ENCODE measurements at regions not wholly inside any gene's neighbourhood (a gene's known extent, or its start where the extent isn't known, plus 50 kb on each side); places are given as distances from the start of the nearest gene placed in this dataset.

- intact Hi-C loops (cut with DNase I; ENCODE audit: low total_unique reads), result no loop called here
- 40 to 52% (median 42%) methylated on average over 5 of the region's 5 CpGs for WGBS, 5 donors
- Histone ChIP-seq H3K4me1 (peaks cover 0 to 11% (median 0%) of the 10 kb centered on the region in 6 donors), H3K4me3 (no peak overlapping the region), H3K27ac (no peak overlapping the region), H3K27me3 (replicated peaks in 1 of 7) (no peaks in the 10 kb centered on the region), H3K9me3 (no peaks in the 10 kb centered on the region), H3K36me3 (no peaks in the 10 kb centered on the region)
- no peak for DNase-seq
- TF ChIP-seq POLR2A (IDR thresholded peaks at IDR 0.05), result no peak
- TF ChIP-seq, protein P1, sequence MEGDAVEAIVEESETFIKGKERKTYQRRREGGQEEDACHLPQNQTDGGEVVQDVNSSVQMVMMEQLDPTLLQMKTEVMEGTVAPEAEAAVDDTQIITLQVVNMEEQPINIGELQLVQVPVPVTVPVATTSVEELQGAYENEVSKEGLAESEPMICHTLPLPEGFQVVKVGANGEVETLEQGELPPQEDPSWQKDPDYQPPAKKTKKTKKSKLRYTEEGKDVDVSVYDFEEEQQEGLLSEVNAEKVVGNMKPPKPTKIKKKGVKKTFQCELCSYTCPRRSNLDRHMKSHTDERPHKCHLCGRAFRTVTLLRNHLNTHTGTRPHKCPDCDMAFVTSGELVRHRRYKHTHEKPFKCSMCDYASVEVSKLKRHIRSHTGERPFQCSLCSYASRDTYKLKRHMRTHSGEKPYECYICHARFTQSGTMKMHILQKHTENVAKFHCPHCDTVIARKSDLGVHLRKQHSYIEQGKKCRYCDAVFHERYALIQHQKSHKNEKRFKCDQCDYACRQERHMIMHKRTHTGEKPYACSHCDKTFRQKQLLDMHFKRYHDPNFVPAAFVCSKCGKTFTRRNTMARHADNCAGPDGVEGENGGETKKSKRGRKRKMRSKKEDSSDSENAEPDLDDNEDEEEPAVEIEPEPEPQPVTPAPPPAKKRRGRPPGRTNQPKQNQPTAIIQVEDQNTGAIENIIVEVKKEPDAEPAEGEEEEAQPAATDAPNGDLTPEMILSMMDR (IDR thresholded peaks at IDR 0.05 in 8 of 11, conservative IDR thresholded peaks at IDR 0.05 in 3 of 11), result no peak
- no peak for TF ChIP-seq POLR2AphosphoS5 (IDR thresholded peaks at IDR 0.05)
Observed at GRCh38 chr11:36724742-36725385, 126.8 kb upstream of the RAG2 start.

- intact Hi-C loops (cut with DNase I; ENCODE audit: low total_unique reads), result no loop called here
- H3K4me1 ChIP-seq, result peaks cover 0 to 11% (median 0%) of the 10 kb centered on the region in 6 donors
- no peaks in the 10 kb centered on the region for H3K9me3 ChIP-seq
- H3K27me3 ChIP-seq (replicated peaks in 1 of 7), result no peaks in the 10 kb centered on the region
- no peak for DNase-seq
- H3K27ac ChIP-seq, result no peak overlapping the region
- no peaks in the 10 kb centered on the region for H3K36me3 ChIP-seq
- WGBS, 5 donors, result 31 to 66% (median 57%) methylated on average over 2 of the region's 2 CpGs
- no peak for TF ChIP-seq POLR2AphosphoS5 (IDR thresholded peaks at IDR 0.05)
- TF ChIP-seq, protein P1 (IDR thresholded peaks at IDR 0.05 in 8 of 11, conservative IDR thresholded peaks at IDR 0.05 in 3 of 11), result no peak
- no peak for TF ChIP-seq POLR2A (IDR thresholded peaks at IDR 0.05)
- H3K4me3 ChIP-seq, result no peak overlapping the region
Observed at GRCh38 chr11:36722421-36722820, 124.4 kb upstream of the RAG2 start.

- Histone ChIP-seq H3K27me3 (replicated peaks in 1 of 7) (no peaks in the 10 kb centered on the region), H3K4me3 (no peak overlapping the region), H3K9me3 (no peaks in the 10 kb centered on the region), H3K4me1 (peaks cover 0 to 6% (median 0%) of the 10 kb centered on the region in 6 donors), H3K27ac (no peak overlapping the region), H3K36me3 (no peaks in the 10 kb centered on the region)
- no peak for DNase-seq
- 72 to 81% (median 76%) methylated on average over 8 of the region's 8 CpGs for WGBS, 5 donors
- TF ChIP-seq, protein P1 (IDR thresholded peaks at IDR 0.05 in 8 of 11, conservative IDR thresholded peaks at IDR 0.05 in 3 of 11), result no peak
- TF ChIP-seq POLR2A (IDR thresholded peaks at IDR 0.05) (no peak), POLR2AphosphoS5 (IDR thresholded peaks at IDR 0.05) (no peak)
- intact Hi-C loops (cut with DNase I; ENCODE audit: low total_unique reads), result no loop called here
Observed at GRCh38 chr11:36719358-36720107, 121.5 kb upstream of the RAG2 start.

DNA sequence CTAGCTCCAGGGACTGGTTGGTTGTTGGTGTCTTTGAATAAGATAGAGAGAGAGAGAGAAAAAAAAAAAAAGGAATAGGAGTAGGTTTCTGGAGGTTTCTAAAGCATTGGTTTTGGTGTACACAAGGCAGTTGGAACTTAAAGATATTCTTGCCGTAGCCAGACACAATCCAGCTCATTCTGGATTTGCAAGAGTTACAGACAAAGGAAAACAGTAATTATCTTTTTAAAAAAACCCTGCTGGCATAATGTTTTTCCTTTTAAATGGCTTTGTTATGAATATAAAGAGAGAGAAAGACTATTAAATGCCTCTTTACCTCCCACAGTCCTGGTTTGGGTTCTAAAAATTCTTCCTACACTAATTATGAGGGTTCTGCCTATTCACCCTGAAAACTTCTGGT lies 120.4 kb upstream of the RAG2 start:
- no peaks in the 10 kb centered on the region for H3K27me3 ChIP-seq (replicated peaks in 1 of 7)
- no peaks in the 10 kb centered on the region for H3K9me3 ChIP-seq
- H3K4me1 ChIP-seq, result peaks cover 0 to 6% (median 0%) of the 10 kb centered on the region in 6 donors
- H3K36me3 ChIP-seq, result no peaks in the 10 kb centered on the region
- TF ChIP-seq, protein P1 (IDR thresholded peaks at IDR 0.05 in 8 of 11, conservative IDR thresholded peaks at IDR 0.05 in 3 of 11), result no peak
- TF ChIP-seq POLR2AphosphoS5 (IDR thresholded peaks at IDR 0.05), result no peak
- no peak for TF ChIP-seq POLR2A (IDR thresholded peaks at IDR 0.05)
- intact Hi-C loops (cut with DNase I; ENCODE audit: low total_unique reads), result no loop called here
- H3K27ac ChIP-seq, result no peak overlapping the region
- whole genome bisulfite sequencing, 5 donors, result 61 to 80% (median 71%) methylated on average over 1 of the region's 1 CpG
- H3K4me3 ChIP-seq, result no peak overlapping the region
- no peak for DNase-seq

Measured in spleen (tissue), 11 donors.